A549 (cell line): ENCODE measurements at regions not wholly inside any gene's neighbourhood (a gene's known extent, or its start where the extent isn't known, plus 50 kb on each side); places are given as distances from the start of the nearest gene placed in this dataset.

Experiments
- ATAC-seq, 2 experiments: fragments of 200-7000 bp in 1 of 2; fragments of >200 bp in 1 of 2; cut with Nextera tagmentation in 1 of 2; cut with Tn5 transposase in 1 of 2; 3 replicates each; pipeline versions ENCODE4 v1.8.0 to v1.9.1; 2018 to 2020; ENCODE audit warnings: mild to moderate bottlenecking in 1 of 2, moderate library complexity in 1 of 2
- CTCF ChIA-PET: fragments of 300-600 bp; sonication (Branson Sonifier 250); formaldehyde crosslinking; extraction: SDS; loops from one replicate; lab custom pipeline; 2021; ENCODE audit warnings: antibody characterized with exemption, inconsistent platforms; lab: Yijun Ruan, JAX
- POLR2A ChIA-PET: fragments of 350-600 bp; formaldehyde crosslinking; extraction: SDS; loops from one replicate; lab custom pipeline; 2021; ENCODE audit warnings: antibody characterized with exemption, inconsistent platforms; lab: Yijun Ruan, JAX
- DNase-seq, 2 experiments: peaks; one replicate each; pipeline versions ENCODE4 v3.0.0 to v3.0.0-alpha.2; 2011 to 2016; ENCODE audit warnings: low read depth in 1 of 2, low spot score in 1 of 2
- FAIRE-seq: peaks from 2 replicates; lab custom pipeline; 2011; peaks lifted over from hg19 to GRCh38; lab: Jason Lieb, UNC
- H3K27ac ChIP-seq, 2 experiments: fragments of >200 bp; sonication (Bioruptor Twin); formaldehyde crosslinking; 3 replicates each; pipeline ENCODE4 v1.5.1; 2016 to 2017
- H3K4me1 ChIP-seq: fragments of >200 bp; sonication (Bioruptor Twin); formaldehyde crosslinking; 3 replicates; pipeline ENCODE4 v1.6.1; 2016
- H3K4me2 ChIP-seq: fragments of >200 bp; sonication (Bioruptor Twin); formaldehyde crosslinking; 3 replicates; pipeline ENCODE4 v1.6.1; 2016
- H3K4me3 ChIP-seq: fragments of >200 bp; sonication (Bioruptor Twin); formaldehyde crosslinking; 3 replicates; pipeline ENCODE4 v1.5.1; 2016
- H3K9me3 ChIP-seq: fragments of >200 bp; sonication (Bioruptor Twin); formaldehyde crosslinking; 3 replicates; pipeline ENCODE4 v1.6.1; 2016
- CBX2 ChIP-seq: fragments of 200-600 bp; sonication (generic); IDR thresholded peaks from 2 replicates; pipeline ENCODE4 v1.6.1; 2016; ENCODE audit warnings: low read depth, mild to moderate bottlenecking, borderline replicate concordance
- EHMT2 ChIP-seq: fragments of 200-600 bp; sonication (generic); IDR thresholded peaks from 2 replicates; pipeline ENCODE4 v1.6.1; 2016; ENCODE audit warnings: antibody characterized with exemption, low read depth, mild to moderate bottlenecking, moderate library complexity
- FOSB ChIP-seq: fragments of 250-450 bp; sonication (Bioruptor Pico); IDR thresholded peaks from 2 replicates; pipeline ENCODE4 v1.5.0; 2020; ENCODE audit warnings: mild to moderate bottlenecking, moderate library complexity
- HDAC2 ChIP-seq: fragments of 200-600 bp; sonication (generic); IDR thresholded peaks from 2 replicates; pipeline ENCODE4 v1.6.1; 2016
- HEYL ChIP-seq: fragments of 250-450 bp; sonication (Bioruptor Pico); IDR thresholded peaks from 2 replicates; pipeline ENCODE4 v1.8.0; 2021; ENCODE audit warnings: mild to moderate bottlenecking, moderate library complexity
- HOXB5 ChIP-seq: fragments of 250-450 bp; sonication (Bioruptor Pico); IDR thresholded peaks from 2 replicates; pipeline ENCODE4 v1.5.0; 2020; ENCODE audit warnings: mild to moderate bottlenecking, moderate library complexity
- JUN ChIP-seq, 2 experiments: fragments of >200 bp; sonication (Bioruptor Twin); formaldehyde crosslinking; IDR thresholded peaks; 2 replicates in 1 of 2; 3 replicates in 1 of 2; pipeline ENCODE4 v1.6.1; 2016 to 2017
- KDM1A ChIP-seq: fragments of 200-600 bp; sonication (generic); IDR thresholded peaks from 2 replicates; pipeline ENCODE4 v1.6.1; 2016; ENCODE audit warnings: low read depth, mild to moderate bottlenecking
- MAFK ChIP-seq: fragments of 450-650 bp; IDR thresholded peaks from 2 replicates; pipeline ENCODE4 v1.6.1; 2014; ENCODE audit not compliant: partially characterized antibody
- MAZ ChIP-seq: fragments of 150-350 bp; IDR thresholded peaks from 2 replicates; pipeline ENCODE4 v1.6.1; 2014; ENCODE audit warnings: antibody characterized with exemption, low read depth, low read length, borderline replicate concordance
- NPAS2 ChIP-seq: fragments of 250-450 bp; sonication (Bioruptor Pico); IDR thresholded peaks from 2 replicates; pipeline ENCODE4 v1.8.0; 2022; ENCODE audit warnings: mild to moderate bottlenecking, moderate library complexity, borderline replicate concordance
- NR3C1 ChIP-seq: fragments of >200 bp; sonication (Bioruptor Twin); formaldehyde crosslinking; IDR thresholded peaks from 3 replicates; pipeline ENCODE4 v1.6.1; 2017
- PHF8 ChIP-seq: fragments of 200-600 bp; sonication (generic); IDR thresholded peaks from 2 replicates; pipeline ENCODE4 v1.6.1; 2016; ENCODE audit warnings: low read depth, mild to moderate bottlenecking, antibody characterized with exemption, moderate library complexity, borderline replicate concordance
- RCOR1 ChIP-seq: fragments of 150-350 bp; IDR thresholded peaks from 2 replicates; pipeline ENCODE4 v1.6.1; 2014; ENCODE audit warnings: antibody characterized with exemption, low read length, low read depth
- RFX5 ChIP-seq: fragments of 450-650 bp; IDR thresholded peaks from 2 replicates; pipeline ENCODE4 v1.7.1; 2014; ENCODE audit warnings: antibody characterized with exemption, mild to moderate bottlenecking, moderate library complexity
- RNF2 ChIP-seq: fragments of 200-600 bp; sonication (generic); IDR thresholded peaks from 2 replicates; pipeline ENCODE4 v1.6.1; 2016; ENCODE audit warnings: low read depth, mild to moderate bottlenecking, antibody characterized with exemption, moderate library complexity, borderline replicate concordance
- SREBF2 ChIP-seq: fragments of 450-650 bp; IDR thresholded peaks from 2 replicates; pipeline ENCODE4 v1.6.1; 2014; ENCODE audit warnings: mild to moderate bottlenecking, moderate library complexity
- ZFP36 ChIP-seq: fragments of 450-650 bp; IDR thresholded peaks from 2 replicates; pipeline ENCODE4 v1.6.1; 2014; ENCODE audit warnings: borderline replicate concordance; ENCODE audit not compliant: partially characterized antibody
- ZSCAN20 ChIP-seq: fragments of 250-450 bp; sonication (Bioruptor Pico); IDR thresholded peaks from 2 replicates; pipeline ENCODE4 v1.8.0; 2022; ENCODE audit warnings: mild to moderate bottlenecking, moderate library complexity
- WGBS: methylation state at CpG from one replicate; pipeline ENCODE4 v1.1.6; 2017; ENCODE audit errors: missing lambda C conversion rate; 5-methylcytosine and 5-hydroxymethylcytosine counted together
- TF ChIP-seq, protein P1 (sequence below): fragments of >200 bp; sonication (Bioruptor Twin); formaldehyde crosslinking; IDR thresholded peaks from 3 replicates; pipeline ENCODE4 v1.5.1; 2016
- TF ChIP-seq, protein P2 (sequence below): fragments of 150-350 bp; IDR thresholded peaks from 2 replicates; pipeline ENCODE4 v1.6.1; 2014; ENCODE audit warnings: low read depth, mild to moderate bottlenecking, low read length
- TF ChIP-seq, protein P3 (sequence below): fragments of >200 bp; sonication (Bioruptor Twin); formaldehyde crosslinking; IDR thresholded peaks from 3 replicates; pipeline ENCODE4 v1.6.1; 2016
- TF ChIP-seq, protein P4 (sequence below): fragments of 450-650 bp; IDR thresholded peaks from 2 replicates; pipeline ENCODE4 v1.6.1; 2014; ENCODE audit warnings: antibody characterized with exemption
- TF ChIP-seq, protein P5 (sequence below): fragments of >200 bp; sonication (Bioruptor Twin); formaldehyde crosslinking; IDR thresholded peaks from 2 replicates; pipeline ENCODE4 v1.6.1; 2016
- TF ChIP-seq, protein P6 (sequence below): IDR thresholded peaks from 2 replicates; pipeline ENCODE4 v1.6.1; 2012; ENCODE audit warnings: low read depth, borderline replicate concordance

GRCh38 chr10:2874963-2875362, 192.4 kb upstream of the PFKP start:
- DNase-seq (no peak), FAIRE-seq (no peak), ATAC-seq (peak in 1 of 2 experiments; percentile 61; a peak in 3 of 6 replicates)
- Histone ChIP-seq H3K4me1 (no peaks in the 10 kb centered on the region), H3K4me2 (no peak overlapping the region), H3K27ac (no peak overlapping the region), H3K9me3 (no peaks in the 10 kb centered on the region), H3K4me3 (no peak overlapping the region)
- TF ChIP-seq HEYL (CRISPR knock-in tag) (no peak), EHMT2 (no peak), MAFK (no peak), RCOR1 (no peak), NR3C1 (no peak), JUN (IDR thresholded peaks at IDR 0.05) (no peak), MAZ (no peak), ZFP36 (no peak), FOSB (CRISPR knock-in tag) (no peak), HOXB5 (no peak), CBX2 (no peak)
- TF ChIP-seq, protein P1, sequence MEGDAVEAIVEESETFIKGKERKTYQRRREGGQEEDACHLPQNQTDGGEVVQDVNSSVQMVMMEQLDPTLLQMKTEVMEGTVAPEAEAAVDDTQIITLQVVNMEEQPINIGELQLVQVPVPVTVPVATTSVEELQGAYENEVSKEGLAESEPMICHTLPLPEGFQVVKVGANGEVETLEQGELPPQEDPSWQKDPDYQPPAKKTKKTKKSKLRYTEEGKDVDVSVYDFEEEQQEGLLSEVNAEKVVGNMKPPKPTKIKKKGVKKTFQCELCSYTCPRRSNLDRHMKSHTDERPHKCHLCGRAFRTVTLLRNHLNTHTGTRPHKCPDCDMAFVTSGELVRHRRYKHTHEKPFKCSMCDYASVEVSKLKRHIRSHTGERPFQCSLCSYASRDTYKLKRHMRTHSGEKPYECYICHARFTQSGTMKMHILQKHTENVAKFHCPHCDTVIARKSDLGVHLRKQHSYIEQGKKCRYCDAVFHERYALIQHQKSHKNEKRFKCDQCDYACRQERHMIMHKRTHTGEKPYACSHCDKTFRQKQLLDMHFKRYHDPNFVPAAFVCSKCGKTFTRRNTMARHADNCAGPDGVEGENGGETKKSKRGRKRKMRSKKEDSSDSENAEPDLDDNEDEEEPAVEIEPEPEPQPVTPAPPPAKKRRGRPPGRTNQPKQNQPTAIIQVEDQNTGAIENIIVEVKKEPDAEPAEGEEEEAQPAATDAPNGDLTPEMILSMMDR: no peak
- TF ChIP-seq, protein P2, sequence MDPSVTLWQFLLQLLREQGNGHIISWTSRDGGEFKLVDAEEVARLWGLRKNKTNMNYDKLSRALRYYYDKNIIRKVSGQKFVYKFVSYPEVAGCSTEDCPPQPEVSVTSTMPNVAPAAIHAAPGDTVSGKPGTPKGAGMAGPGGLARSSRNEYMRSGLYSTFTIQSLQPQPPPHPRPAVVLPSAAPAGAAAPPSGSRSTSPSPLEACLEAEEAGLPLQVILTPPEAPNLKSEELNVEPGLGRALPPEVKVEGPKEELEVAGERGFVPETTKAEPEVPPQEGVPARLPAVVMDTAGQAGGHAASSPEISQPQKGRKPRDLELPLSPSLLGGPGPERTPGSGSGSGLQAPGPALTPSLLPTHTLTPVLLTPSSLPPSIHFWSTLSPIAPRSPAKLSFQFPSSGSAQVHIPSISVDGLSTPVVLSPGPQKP: no peak
- TF ChIP-seq, protein P3, sequence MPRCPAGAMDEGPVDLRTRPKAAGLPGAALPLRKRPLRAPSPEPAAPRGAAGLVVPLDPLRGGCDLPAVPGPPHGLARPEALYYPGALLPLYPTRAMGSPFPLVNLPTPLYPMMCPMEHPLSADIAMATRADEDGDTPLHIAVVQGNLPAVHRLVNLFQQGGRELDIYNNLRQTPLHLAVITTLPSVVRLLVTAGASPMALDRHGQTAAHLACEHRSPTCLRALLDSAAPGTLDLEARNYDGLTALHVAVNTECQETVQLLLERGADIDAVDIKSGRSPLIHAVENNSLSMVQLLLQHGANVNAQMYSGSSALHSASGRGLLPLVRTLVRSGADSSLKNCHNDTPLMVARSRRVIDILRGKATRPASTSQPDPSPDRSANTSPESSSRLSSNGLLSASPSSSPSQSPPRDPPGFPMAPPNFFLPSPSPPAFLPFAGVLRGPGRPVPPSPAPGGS: no peak
- TF ChIP-seq, protein P4, sequence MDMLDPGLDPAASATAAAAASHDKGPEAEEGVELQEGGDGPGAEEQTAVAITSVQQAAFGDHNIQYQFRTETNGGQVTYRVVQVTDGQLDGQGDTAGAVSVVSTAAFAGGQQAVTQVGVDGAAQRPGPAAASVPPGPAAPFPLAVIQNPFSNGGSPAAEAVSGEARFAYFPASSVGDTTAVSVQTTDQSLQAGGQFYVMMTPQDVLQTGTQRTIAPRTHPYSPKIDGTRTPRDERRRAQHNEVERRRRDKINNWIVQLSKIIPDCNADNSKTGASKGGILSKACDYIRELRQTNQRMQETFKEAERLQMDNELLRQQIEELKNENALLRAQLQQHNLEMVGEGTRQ: no peak
- TF ChIP-seq, protein P5, sequence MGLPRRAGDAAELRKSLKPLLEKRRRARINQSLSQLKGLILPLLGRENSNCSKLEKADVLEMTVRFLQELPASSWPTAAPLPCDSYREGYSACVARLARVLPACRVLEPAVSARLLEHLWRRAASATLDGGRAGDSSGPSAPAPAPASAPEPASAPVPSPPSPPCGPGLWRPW: no peak
- WGBS: 4% methylated on average over 6 of the region's 6 CpGs
- CTCF ChIA-PET: no interaction called here
- POLR2A ChIA-PET: no interaction called here

DNA sequence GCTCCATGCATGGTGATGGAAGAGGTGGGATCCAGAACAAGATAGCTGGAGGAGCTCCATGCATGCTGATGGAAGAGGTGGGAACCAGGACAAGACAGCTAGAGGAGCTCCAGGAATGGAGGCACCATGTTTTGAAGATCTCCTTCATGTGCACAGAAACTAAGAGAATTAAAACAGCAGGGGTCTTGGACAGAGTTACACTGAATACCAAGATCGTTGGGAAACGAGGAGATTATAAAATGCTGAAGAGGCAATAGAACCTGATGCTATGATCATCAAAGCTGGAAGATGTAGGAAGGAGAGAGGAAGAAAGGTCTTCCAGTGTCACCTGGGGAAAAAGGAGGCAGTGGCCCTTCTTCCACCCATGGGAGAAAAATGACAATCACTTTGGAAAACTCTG, 193.6 kb upstream of the PFKP start:
- TF ChIP-seq RFX5: no peak
- TF ChIP-seq PHF8: no peak
- no peak for TF ChIP-seq RNF2
- no peak for TF ChIP-seq HDAC2
- no peak for TF ChIP-seq SREBF2
- no peak for TF ChIP-seq NPAS2 (CRISPR knock-in tag)
- TF ChIP-seq, protein P6, sequence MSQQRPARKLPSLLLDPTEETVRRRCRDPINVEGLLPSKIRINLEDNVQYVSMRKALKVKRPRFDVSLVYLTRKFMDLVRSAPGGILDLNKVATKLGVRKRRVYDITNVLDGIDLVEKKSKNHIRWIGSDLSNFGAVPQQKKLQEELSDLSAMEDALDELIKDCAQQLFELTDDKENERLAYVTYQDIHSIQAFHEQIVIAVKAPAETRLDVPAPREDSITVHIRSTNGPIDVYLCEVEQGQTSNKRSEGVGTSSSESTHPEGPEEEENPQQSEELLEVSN: no peak
- TF ChIP-seq ZSCAN20 (CRISPR knock-in tag): no peak
- TF ChIP-seq EHMT2: no peak
- no peak for TF ChIP-seq ZFP36
- TF ChIP-seq KDM1A: no peak
- TF ChIP-seq, protein P3: no peak
- POLR2A ChIA-PET: no interaction called here
- Histone ChIP-seq H3K4me1 (no peaks in the 10 kb centered on the region), H3K4me3 (no peak overlapping the region), H3K4me2 (no peak overlapping the region), H3K27ac (no peak overlapping the region), H3K9me3 (no peaks in the 10 kb centered on the region)
- whole genome bisulfite sequencing: 3% methylated on average over 2 of the region's 2 CpGs
- ATAC-seq (no peak), DNase-seq (no peak), FAIRE-seq (no peak)
- CTCF ChIA-PET: interaction anchor here (0.6 kb wide), 1 partner anchor 70 kb away, joined by 3 read pairs; no protein-coding TSS in a partner anchor
